Kidney (tissue), 13 donors: ENCODE measurements at regions not wholly inside any gene's neighbourhood (a gene's known extent, or its start where the extent isn't known, plus 50 kb on each side); places are given as distances from the start of the nearest gene placed in this dataset.

Experiments
- DNase-seq, 5 donors: peaks; one replicate each; pipeline ENCODE4 v3.0.0-alpha.2; 2013 to 2020
- FAIRE-seq: peaks from 2 replicates; lab custom pipeline; 2012; peaks lifted over from hg19 to GRCh38; lab: Jason Lieb, UNC
- H3K27ac ChIP-seq, 2 donors: one replicate each; pipeline ENCODE4 v1.7.0; 2013; ENCODE audit warnings: low read depth in 2 of 2, low read length in 2 of 2, inconsistent platforms in 1 of 2
- H3K27me3 ChIP-seq: one replicate; pipeline ENCODE4 v1.7.1; 2013; ENCODE audit warnings: low read length, inconsistent platforms; ENCODE audit not compliant: control insufficient read depth, insufficient read depth
- H3K36me3 ChIP-seq, 3 donors: one replicate each; pipeline versions ENCODE4 v1.7.0 to v1.7.1; 2013; ENCODE audit warnings: low read length in 3 of 3, control low read depth in 1 of 3, inconsistent platforms in 1 of 3; ENCODE audit not compliant: insufficient read depth in 3 of 3, control insufficient read depth in 2 of 3
- H3K4me1 ChIP-seq, 3 donors: one replicate each; pipeline versions ENCODE4 v1.7.0 to v1.7.1; 2013; ENCODE audit warnings: low read length in 3 of 3, inconsistent platforms in 1 of 3, low read depth in 1 of 3; ENCODE audit not compliant: control insufficient read depth in 2 of 3, insufficient read depth in 2 of 3
- H3K4me3 ChIP-seq, 3 donors: one replicate each; pipeline versions ENCODE4 v1.7.0 to v1.8.1; 2013; ENCODE audit warnings: low read length in 3 of 3, control low read depth in 1 of 3, inconsistent platforms in 1 of 3
- H3K9ac ChIP-seq, 3 donors: one replicate each; pipeline versions ENCODE4 v1.7.0 to v1.7.1; 2013; ENCODE audit warnings: low read length in 3 of 3, control low read depth in 1 of 3, inconsistent platforms in 1 of 3
- H3K9me3 ChIP-seq, 3 donors: one replicate each; pipeline versions ENCODE4 v1.7.0 to v1.7.1; 2013; ENCODE audit warnings: low read length in 3 of 3, control low read depth in 1 of 3, inconsistent platforms in 1 of 3; ENCODE audit not compliant: control insufficient read depth in 2 of 3, insufficient read depth in 1 of 3
- CTCF ChIP-seq: IDR thresholded peaks from 3 replicates; pipeline ENCODE4 v1.5.1; 2012; ENCODE audit warnings: mild to moderate bottlenecking, moderate library complexity, borderline replicate concordance; ENCODE audit not compliant: insufficient read depth; ENCODE audit errors: extremely low read depth
- intact Hi-C: fragments of 100-400 bp; cut with DNase I; formaldehyde crosslinking; loops from one replicate; pipeline ENCODE4 v1.11.1; 2022
- donor health status: control.
- donor health status: control.
- donor health status: control.
- donor health status: control.
- donor health status: control.
- donor health status: DM: yes; HTN: yes; CAD: no.
- donor health status: Normal renal cell carcinoma (clear cell type).

- no peaks in the 10 kb centered on the region for H3K36me3 ChIP-seq
- FAIRE-seq (no peak), DNase-seq (no peak)
- H3K4me3 ChIP-seq, result no peak overlapping the region
- H3K9ac ChIP-seq, result no peak overlapping the region
- intact Hi-C loops, result no loop called here
- H3K27ac ChIP-seq, result no peak overlapping the region
- H3K9me3 ChIP-seq, result no peaks in the 10 kb centered on the region
- H3K27me3 ChIP-seq, result no peaks in the 10 kb centered on the region
- H3K4me1 ChIP-seq, result no peaks in the 10 kb centered on the region
- no peak for TF ChIP-seq CTCF
Observed at GRCh38 chrX:69386681-69387080, 117.4 kb upstream of the NALF2 start.

GRCh38 chrX:69379412-69379811 is 124.7 kb upstream of the NALF2 start:
- intact Hi-C loops, result no loop called here
- FAIRE-seq, result no peak
- H3K4me3 ChIP-seq, result no peak overlapping the region

GRCh38 chrX:69374569-69374968 is 129.6 kb upstream of the NALF2 start:
- no peak overlapping the region for H3K4me3 ChIP-seq
- H3K4me1 ChIP-seq, result no peaks in the 10 kb centered on the region
- intact Hi-C loops, result no loop called here
- H3K9me3 ChIP-seq, result no peaks in the 10 kb centered on the region
- peaks cover 2% of the 10 kb centered on the region for H3K27me3 ChIP-seq
- H3K36me3 ChIP-seq, result no peaks in the 10 kb centered on the region
- H3K27ac ChIP-seq, result no peak overlapping the region
- no peak for DNase-seq
- no peak overlapping the region for H3K9ac ChIP-seq
- no peak for TF ChIP-seq CTCF
- FAIRE-seq, result no peak

More at GRCh38 chrX:69379412-69379811, 124.7 kb upstream of the NALF2 start:
- H3K27ac ChIP-seq, result no peak overlapping the region
- no peaks in the 10 kb centered on the region for H3K9me3 ChIP-seq
- no peak for TF ChIP-seq CTCF
- no peak for DNase-seq
- H3K36me3 ChIP-seq, result no peaks in the 10 kb centered on the region
- H3K27me3 ChIP-seq, result no peaks in the 10 kb centered on the region
- no peaks in the 10 kb centered on the region for H3K4me1 ChIP-seq
- H3K9ac ChIP-seq, result no peak overlapping the region

GRCh38 chrX:69372435-69372834 is 131.7 kb upstream of the NALF2 start:
- H3K4me1 ChIP-seq, result no peaks in the 10 kb centered on the region
- no peak overlapping the region for H3K4me3 ChIP-seq
- H3K9me3 ChIP-seq, result no peaks in the 10 kb centered on the region
- H3K36me3 ChIP-seq, result no peaks in the 10 kb centered on the region
- peaks cover 2% of the 10 kb centered on the region for H3K27me3 ChIP-seq
- H3K9ac ChIP-seq, result no peak overlapping the region
- DNase-seq (no peak), FAIRE-seq (no peak)
- no peak for TF ChIP-seq CTCF
- intact Hi-C loops, result no loop called here
- H3K27ac ChIP-seq, result no peak overlapping the region
